Skin epidermis (tissue), 12 donors: ENCODE measurements at regions not wholly inside any gene's neighbourhood (a gene's known extent, or its start where the extent isn't known, plus 50 kb on each side); places are given as distances from the start of the nearest gene placed in this dataset.
"Not testable (repeated sequence)": the region's sequence is repeated elsewhere in the genome, so short reads cannot be mapped to it uniquely, and the experiment has no call there.

Source experiments
- H3K27ac ChIP-seq, 21 experiments: fragments of 200-600 bp; sonication (generic) in 11 of 21; one replicate each; pipeline ENCODE4 v1.5.0; 2020; ENCODE audit warnings: mild to moderate bottlenecking in 3 of 21, inconsistent platforms in 2 of 21, moderate library complexity in 2 of 21
- H3K4me3 ChIP-seq, 7 experiments: fragments of 200-600 bp; sonication (generic) in 2 of 7; one replicate each; pipeline ENCODE4 v1.5.0; 2020; ENCODE audit warnings: inconsistent platforms in 2 of 7, mild to moderate bottlenecking in 2 of 7, moderate library complexity in 1 of 7

- no peak overlapping the region for H3K27ac ChIP-seq
These were observed 157.4 kb downstream of the FOXL1 start for GRCh38 chr16:86735727-86736126.

GRCh38 chr16:86736502-86736901, 158.2 kb downstream of the FOXL1 start:
- H3K27ac ChIP-seq = no peak overlapping the region
- no peak overlapping the region for H3K4me3 ChIP-seq

More at GRCh38 chr16:86735727-86736126, 157.4 kb downstream of the FOXL1 start:
- H3K4me3 ChIP-seq = no peak overlapping the region

GRCh38 chr16:86737083-86737482, 158.7 kb downstream of the FOXL1 start:
- H3K27ac ChIP-seq = no peak overlapping the region
- no peak overlapping the region for H3K4me3 ChIP-seq

GRCh38 chr16:86738322-86738721, 160.0 kb downstream of the FOXL1 start:
- not testable (repeated sequence) for H3K4me3 ChIP-seq, H3K27ac ChIP-seq

- no peak overlapping the region for H3K4me3 ChIP-seq
- no peak overlapping the region for H3K27ac ChIP-seq
These were observed 160.8 kb downstream of the FOXL1 start for GRCh38 chr16:86739178-86739577.

- Histone ChIP-seq H3K4me3 (no peak overlapping the region), H3K27ac (no peak overlapping the region)
These were observed 161.5 kb downstream of the FOXL1 start for GRCh38 chr16:86739808-86740207.

GRCh38 chr16:86740298-86740697, 161.9 kb downstream of the FOXL1 start:
- H3K27ac ChIP-seq = no peak overlapping the region

GRCh38 chr16:86740906-86741799, 162.8 kb downstream of the FOXL1 start:
- H3K4me3 ChIP-seq = peak overlapping the region in 2 of 7 experiments; percentile 1 to 7
- H3K27ac ChIP-seq = peak overlapping the region in 6 of 21 experiments; percentile 5 to 45 (median 33)

More at GRCh38 chr16:86740298-86740697, 161.9 kb downstream of the FOXL1 start:
- H3K4me3 ChIP-seq = no peak overlapping the region

GRCh38 chr16:86747761-86748160, 169.4 kb downstream of the FOXL1 start:
- Histone ChIP-seq H3K27ac (no peak overlapping the region), H3K4me3 (no peak overlapping the region)

- no peak overlapping the region for H3K27ac ChIP-seq
- H3K4me3 ChIP-seq = no peak overlapping the region
These were observed 170.3 kb downstream of the FOXL1 start for GRCh38 chr16:86748652-86749051.

- Histone ChIP-seq H3K4me3 (no peak overlapping the region), H3K27ac (peak overlapping the region in 10 of 21 experiments; percentile 4 to 66 (median 34))
These were observed 173.0 kb downstream of the FOXL1 start for GRCh38 chr16:86751076-86752030.

- no peak overlapping the region for H3K4me3 ChIP-seq
- H3K27ac ChIP-seq = no peak overlapping the region
These were observed 174.3 kb downstream of the FOXL1 start for GRCh38 chr16:86752582-86753175.

GRCh38 chr16:86753399-86753798, 175.1 kb downstream of the FOXL1 start:
- no peak overlapping the region for H3K27ac ChIP-seq
- H3K4me3 ChIP-seq = no peak overlapping the region

GRCh38 chr16:86755571-86756006, 177.2 kb downstream of the FOXL1 start:
- no peak overlapping the region for H3K27ac ChIP-seq

GRCh38 chr16:86756882-86757703, 178.7 kb downstream of the FOXL1 start:
- no peak overlapping the region for H3K4me3 ChIP-seq
- H3K27ac ChIP-seq = no peak overlapping the region

More at GRCh38 chr16:86755571-86756006, 177.2 kb downstream of the FOXL1 start:
- no peak overlapping the region for H3K4me3 ChIP-seq

GRCh38 chr16:86757704-86758040, 179.3 kb downstream of the FOXL1 start:
- no peak overlapping the region for H3K4me3 ChIP-seq
- no peak overlapping the region for H3K27ac ChIP-seq

- Histone ChIP-seq H3K27ac (no peak overlapping the region), H3K4me3 (no peak overlapping the region)
These were observed 180.6 kb downstream of the FOXL1 start for GRCh38 chr16:86758932-86759331.

GRCh38 chr16:86761111-86762031, 183.0 kb downstream of the FOXL1 start:
- Histone ChIP-seq H3K27ac (no peak overlapping the region), H3K4me3 (no peak overlapping the region)
